ENCODE measurements at regions not wholly inside any gene's neighbourhood (a gene's known extent, or its start where the extent isn't known, plus 50 kb on each side); places are given as distances from the start of the nearest gene placed in this dataset.

GRCh38 chr3:56923526-56924224, 121.9 kb upstream of the ARHGEF3 start:
- H3K27me3 Mint-ChIP-seq (ENCODE audit: low read depth): no peaks in the 10 kb centered on the region
- TF ChIP-seq CTCF (IDR thresholded peaks at IDR 0.05; ENCODE audit: unreplicated experiment): no peak
- peak overlapping the region; percentile 55 for H3K27ac Mint-ChIP-seq
- H3K36me3 Mint-ChIP-seq: no peaks in the 10 kb centered on the region
- peaks cover 64% of the 10 kb centered on the region for H3K4me1 Mint-ChIP-seq
- no peak overlapping the region for H3K4me3 Mint-ChIP-seq
- H3K9me3 Mint-ChIP-seq: no peaks in the 10 kb centered on the region
- DNase-seq (ENCODE audit: low spot score in 2 of 2, unreplicated experiment in 2 of 2): no peak

- no peaks in the 10 kb centered on the region for H3K36me3 Mint-ChIP-seq
- no peak for TF ChIP-seq CTCF (IDR thresholded peaks at IDR 0.05; ENCODE audit: unreplicated experiment)
- DNase-seq (ENCODE audit: low spot score in 2 of 2, unreplicated experiment in 2 of 2): no peak
- no peaks in the 10 kb centered on the region for H3K9me3 Mint-ChIP-seq
- no peak overlapping the region for H3K4me3 Mint-ChIP-seq
- H3K27ac Mint-ChIP-seq: peak overlapping the region; percentile 91
- peaks cover 57% of the 10 kb centered on the region for H3K4me1 Mint-ChIP-seq
- H3K27me3 Mint-ChIP-seq (ENCODE audit: low read depth): peaks cover 3% of the 10 kb centered on the region
These were observed 120.1 kb upstream of the ARHGEF3 start for GRCh38 chr3:56921573-56922453.

- no peaks in the 10 kb centered on the region for H3K36me3 Mint-ChIP-seq
- no peak for DNase-seq (ENCODE audit: low spot score in 2 of 2, unreplicated experiment in 2 of 2)
- H3K9me3 Mint-ChIP-seq: no peaks in the 10 kb centered on the region
- H3K27ac Mint-ChIP-seq: no peak overlapping the region
- peaks cover 55% of the 10 kb centered on the region for H3K4me1 Mint-ChIP-seq
- no peak overlapping the region for H3K4me3 Mint-ChIP-seq
- TF ChIP-seq CTCF (IDR thresholded peaks at IDR 0.05; ENCODE audit: unreplicated experiment): no peak
- peaks cover 3% of the 10 kb centered on the region for H3K27me3 Mint-ChIP-seq (ENCODE audit: low read depth)
These were observed 118.0 kb upstream of the ARHGEF3 start for GRCh38 chr3:56919797-56920195.

- no peak overlapping the region for H3K4me3 Mint-ChIP-seq
- no peaks in the 10 kb centered on the region for H3K36me3 Mint-ChIP-seq
- no peak overlapping the region for H3K27ac Mint-ChIP-seq
- no peaks in the 10 kb centered on the region for H3K9me3 Mint-ChIP-seq
- DNase-seq (ENCODE audit: low spot score in 2 of 2, unreplicated experiment in 2 of 2): no peak
- peaks cover 3% of the 10 kb centered on the region for H3K27me3 Mint-ChIP-seq (ENCODE audit: low read depth)
- peaks cover 56% of the 10 kb centered on the region for H3K4me1 Mint-ChIP-seq
- no peak for TF ChIP-seq CTCF (IDR thresholded peaks at IDR 0.05; ENCODE audit: unreplicated experiment)
These were observed 117.5 kb upstream of the ARHGEF3 start for GRCh38 chr3:56919137-56919796.

GRCh38 chr3:56918111-56918568, 116.4 kb upstream of the ARHGEF3 start:
- DNase-seq (ENCODE audit: low spot score in 2 of 2, unreplicated experiment in 2 of 2): no peak
- TF ChIP-seq CTCF (IDR thresholded peaks at IDR 0.05; ENCODE audit: unreplicated experiment): no peak
- Mint-ChIP-seq H3K27ac (no peak overlapping the region), H3K9me3 (no peaks in the 10 kb centered on the region), H3K4me1 (peaks cover 46% of the 10 kb centered on the region), H3K27me3 (ENCODE audit: low read depth) (peaks cover 3% of the 10 kb centered on the region), H3K36me3 (peaks cover 2% of the 10 kb centered on the region), H3K4me3 (no peak overlapping the region)
